ENCODE measurements at regions not wholly inside any gene's neighbourhood (a gene's known extent, or its start where the extent isn't known, plus 50 kb on each side); places are given as distances from the start of the nearest gene placed in this dataset.

DNA sequence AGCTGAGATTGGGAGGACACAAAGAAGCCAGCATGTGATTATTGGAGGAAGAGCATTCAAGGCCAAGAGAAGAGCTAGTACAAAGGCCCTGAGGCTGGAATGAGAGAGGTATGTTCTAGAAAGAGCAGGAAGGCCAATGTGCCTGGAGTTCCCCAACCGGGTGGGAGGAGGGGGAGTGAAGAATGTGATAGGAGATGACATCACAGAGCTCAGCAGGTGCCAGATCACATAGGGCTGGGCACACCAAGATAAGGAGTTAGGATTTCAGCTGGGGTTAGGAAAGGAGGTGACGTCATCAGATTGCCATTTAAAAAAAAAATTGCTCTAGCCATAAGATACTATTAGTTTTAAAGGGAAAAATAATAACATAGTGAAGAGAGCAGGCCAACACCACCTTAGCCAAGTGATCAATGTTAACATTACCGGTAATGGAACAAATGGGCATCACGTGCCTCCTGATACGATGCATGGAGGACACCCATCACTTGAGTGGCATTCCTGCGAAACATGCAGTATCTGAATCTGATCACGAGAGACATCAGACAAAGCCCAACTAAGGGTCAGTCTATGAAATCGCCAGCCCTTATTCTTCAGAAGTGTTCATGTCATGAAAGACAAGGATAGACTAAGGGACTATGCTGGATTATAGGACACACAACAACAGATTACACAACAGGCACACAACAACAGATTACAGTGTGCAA lies 344.3 kb downstream of the BCOR start:
- H3K27ac ChIP-seq (ENCODE audit: insufficient read depth, low read length), result no peak overlapping the region
- H3K14ac ChIP-seq (replicated peaks; ENCODE audit: low read depth, low read length), result no peak overlapping the region
- no peaks in the 10 kb centered on the region for H4K20me1 ChIP-seq (ENCODE audit: insufficient read depth, low read length)
- in situ Hi-C loops (cut with MboI; ENCODE audit: low sequenced_read_pairs), result no loop called here
- H3K9ac ChIP-seq (ENCODE audit: low read depth, low read length), result no peak overlapping the region
- no peak overlapping the region for H3K4me3 ChIP-seq (ENCODE audit: insufficient read depth, low read depth, low read length)
- H3K27me3 ChIP-seq (ENCODE audit: control insufficient read depth, insufficient read depth, low read length), result no peaks in the 10 kb centered on the region; the same call in 1 of the 2 replicates
- 0 out of 2 replicates have a peak overlapping the region, but pooled peaks have one; percentile 45 for H2BK20ac ChIP-seq (ENCODE audit: low read depth, low read length)
- no peak overlapping the region for H2BK5ac ChIP-seq (ENCODE audit: low read depth, low read length, poor library complexity, severe bottlenecking)
- no peak overlapping the region for H3K56ac ChIP-seq (ENCODE audit: extremely low read depth, insufficient read depth, low read length)
- intact Hi-C loops (cut with micrococcal nuclease), result no loop called here
- ChIA-PET CTCF (interaction anchor here (1.0 kb wide), 1 partner anchor 12 kb away, joined by 3 read pairs; no protein-coding TSS in a partner anchor), POLR2A (ENCODE audit: unreplicated experiment) (interaction anchor here (0.8 kb wide), 1 partner anchor 22 kb away, joined by 3 read pairs; no protein-coding TSS in a partner anchor)
- H3K23ac ChIP-seq (ENCODE audit: low read depth, low read length), result no peak overlapping the region
- no peak overlapping the region for H3K4ac ChIP-seq (ENCODE audit: low read depth, low read length)
- H4K91ac ChIP-seq (ENCODE audit: insufficient read depth, low read depth, low read length), result no peak overlapping the region
- no peaks in the 10 kb centered on the region for H3K9me3 ChIP-seq (ENCODE audit: control insufficient read depth, insufficient read depth, low read length)
- H3K9me1 ChIP-seq (ENCODE audit: insufficient read depth, low read length), result peaks cover 12% of the 10 kb centered on the region
- H3K79me1 ChIP-seq (ENCODE audit: low read depth in 1 of 2, low read length in 2 of 2), result no peaks in the 10 kb centered on the region
- H2AK5ac ChIP-seq (ENCODE audit: low read depth, low read length), result peak overlapping the region; percentile 85
- TF ChIP-seq NFE2L2 (IDR thresholded peaks at IDR 0.05; ENCODE audit: low read depth, low read length) (no peak), RFX5 (IDR thresholded peaks at IDR 0.05; ENCODE audit: low read depth, low read length) (no peak), MAZ (IDR thresholded peaks at IDR 0.05; ENCODE audit: borderline replicate concordance, low read depth, low read length) (no peak), BHLHE40 (IDR thresholded peaks at IDR 0.05; ENCODE audit: low read depth, low read length) (peak; percentile 36; the same call in 1 of the 2 replicates), RCOR1 (IDR thresholded peaks at IDR 0.05; ENCODE audit: insufficient replicate concordance, low read length) (peak; percentile 20)
- TF ChIP-seq, protein P1, sequence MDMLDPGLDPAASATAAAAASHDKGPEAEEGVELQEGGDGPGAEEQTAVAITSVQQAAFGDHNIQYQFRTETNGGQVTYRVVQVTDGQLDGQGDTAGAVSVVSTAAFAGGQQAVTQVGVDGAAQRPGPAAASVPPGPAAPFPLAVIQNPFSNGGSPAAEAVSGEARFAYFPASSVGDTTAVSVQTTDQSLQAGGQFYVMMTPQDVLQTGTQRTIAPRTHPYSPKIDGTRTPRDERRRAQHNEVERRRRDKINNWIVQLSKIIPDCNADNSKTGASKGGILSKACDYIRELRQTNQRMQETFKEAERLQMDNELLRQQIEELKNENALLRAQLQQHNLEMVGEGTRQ (IDR thresholded peaks at IDR 0.05; ENCODE audit: low read depth, low read length), result no peak
- BruUV-seq (replicated peaks), result no TSS peak
- no peak overlapping the region; a peak in 1 of 4 replicates for H4K8ac ChIP-seq (ENCODE audit: low read depth in 2 of 2, low read length in 2 of 2)
- WGBS, 2 experiments (ENCODE audit: extremely low coverage in 2 of 2, insufficient read length in 1 of 2), result no CpG with 5 or more reads among the region's 8 CpGs
- ATAC-seq (ENCODE audit: low read depth) (no peak), DNase-seq (peak; percentile 73)
- H4K5ac ChIP-seq (ENCODE audit: low read depth, low read length), result no peak overlapping the region
- no peaks in the 10 kb centered on the region for H3K36me3 ChIP-seq (ENCODE audit: control insufficient read depth, insufficient read depth, low read length)
- H3K4me1 ChIP-seq (ENCODE audit: control insufficient read depth, insufficient read depth, low read length), result peaks cover 7% of the 10 kb centered on the region
- no peak overlapping the region for H3K4me2 ChIP-seq (ENCODE audit: low read depth, low read length)
- 0 out of 3 replicates have a peak overlapping the region, but pooled peaks have one; percentile 57 for H2BK15ac ChIP-seq (ENCODE audit: low read depth, low read length)
- dilution Hi-C loops (cut with HindIII; ENCODE audit: low sequenced_read_pairs, unreplicated experiment), result no loop called here
- H3K18ac ChIP-seq (ENCODE audit: low read depth, low read length), result no peak overlapping the region; the same call in 1 of the 2 replicates
- H2AK9ac ChIP-seq (replicated peaks; ENCODE audit: low read depth, low read length, poor library complexity), result no peak overlapping the region
- no peak overlapping the region for H2AFZ ChIP-seq (replicated peaks; ENCODE audit: low read length, poor library complexity)
- peak overlapping the region; percentile 20; the same call in 1 of the 2 replicates for H2BK120ac ChIP-seq (ENCODE audit: low read depth, low read length)

All from IMR-90 (cell line).